Epidermal melanocyte (primary cell): ENCODE measurements at regions not wholly inside any gene's neighbourhood (a gene's known extent, or its start where the extent isn't known, plus 50 kb on each side); places are given as distances from the start of the nearest gene placed in this dataset.
"Not testable (repeated sequence)": the region's sequence is repeated elsewhere in the genome, so short reads cannot be mapped to it uniquely, and the experiment has no call there.

Experiments
- DNase-seq: peaks from one replicate; pipeline ENCODE4 v3.0.0; 2011; ENCODE audit warnings: low spot score; ENCODE audit not compliant: insufficient read length

DNA sequence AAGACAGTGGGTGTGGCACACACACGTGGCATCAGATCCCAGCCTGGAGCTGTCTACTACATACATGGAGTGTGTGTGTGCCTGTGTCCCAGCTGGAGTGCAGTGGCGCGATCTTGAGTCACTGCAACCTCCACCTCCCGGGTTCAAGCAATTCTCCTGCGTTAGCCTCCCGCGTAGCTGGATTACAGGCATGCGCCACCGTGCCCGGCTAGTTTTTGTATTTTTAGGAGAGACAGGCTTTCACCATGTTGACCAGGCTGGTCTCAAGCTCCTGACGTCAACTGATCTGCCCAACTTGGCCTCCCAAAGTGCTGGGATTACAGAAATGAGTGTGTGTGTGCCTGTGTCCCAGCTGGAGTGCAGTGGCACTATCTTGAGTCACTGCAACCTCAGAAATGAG, 108.8 kb downstream of the IL12A start:
- DNase-seq, result no peak

DNA sequence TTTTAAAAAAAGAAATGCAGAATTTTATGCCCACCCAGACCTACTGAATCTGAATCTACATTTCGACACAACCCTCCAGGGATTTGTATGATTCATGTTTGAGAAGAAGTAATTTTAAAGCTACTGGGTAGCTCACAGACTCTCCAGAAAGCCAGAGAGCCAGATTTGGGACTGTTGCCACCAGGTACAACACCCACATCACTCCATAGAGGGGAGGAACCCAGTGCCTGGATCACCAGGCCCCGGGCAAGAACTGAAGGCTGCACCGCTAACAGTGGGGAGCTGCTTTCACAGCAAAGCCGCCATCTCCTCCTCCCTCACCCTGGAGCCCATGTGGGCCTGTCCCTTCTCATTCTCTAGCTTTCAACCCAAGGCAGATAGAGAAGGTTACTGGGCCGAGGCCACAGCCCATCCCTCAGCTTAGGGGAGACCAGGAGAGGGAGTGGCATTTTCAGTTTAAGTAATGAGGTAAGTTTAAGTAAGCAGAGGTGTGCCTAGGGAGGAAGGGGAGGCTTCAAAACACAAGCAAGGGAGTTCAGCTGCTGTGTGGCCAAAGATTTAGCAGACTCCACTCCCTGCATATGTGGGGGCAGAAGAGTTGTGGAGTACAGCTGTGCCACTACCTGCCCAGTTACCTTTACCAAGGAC, 109.8 kb downstream of the IL12A start:
- DNase-seq, result no peak

DNA sequence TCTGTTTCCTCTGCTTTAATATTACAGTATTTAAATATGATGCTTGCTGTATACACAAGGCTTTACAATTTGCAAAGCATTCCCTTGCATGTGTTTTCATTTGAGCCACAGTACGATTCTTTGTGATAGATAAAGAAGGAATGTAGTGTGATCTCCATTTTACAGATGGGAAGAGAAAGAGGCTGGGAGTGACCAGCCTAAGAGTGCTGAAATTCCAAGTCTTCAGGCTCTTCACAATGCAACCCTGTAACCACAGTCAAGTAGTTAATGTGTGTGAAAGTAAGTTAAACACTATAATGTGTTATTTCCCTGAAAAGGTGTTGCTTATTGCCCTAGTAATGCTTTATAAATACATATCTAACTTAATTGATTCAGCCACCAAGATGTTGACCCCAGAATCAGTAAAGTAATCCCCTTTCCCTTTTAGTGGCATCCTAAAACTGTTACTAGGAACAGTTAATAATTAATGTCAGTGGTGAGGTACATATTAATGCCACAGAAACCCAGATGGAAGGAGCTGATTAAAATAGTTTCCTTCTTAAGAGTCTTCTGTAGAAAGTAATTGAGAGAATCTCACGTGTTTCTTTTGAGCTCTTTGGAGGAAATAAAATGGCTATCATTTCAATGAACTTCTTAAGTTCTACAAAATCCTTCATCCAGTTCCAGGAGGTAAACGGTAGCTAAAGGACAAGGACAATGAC, 110.4 kb downstream of the IL12A start:
- DNase-seq, result no peak

DNA sequence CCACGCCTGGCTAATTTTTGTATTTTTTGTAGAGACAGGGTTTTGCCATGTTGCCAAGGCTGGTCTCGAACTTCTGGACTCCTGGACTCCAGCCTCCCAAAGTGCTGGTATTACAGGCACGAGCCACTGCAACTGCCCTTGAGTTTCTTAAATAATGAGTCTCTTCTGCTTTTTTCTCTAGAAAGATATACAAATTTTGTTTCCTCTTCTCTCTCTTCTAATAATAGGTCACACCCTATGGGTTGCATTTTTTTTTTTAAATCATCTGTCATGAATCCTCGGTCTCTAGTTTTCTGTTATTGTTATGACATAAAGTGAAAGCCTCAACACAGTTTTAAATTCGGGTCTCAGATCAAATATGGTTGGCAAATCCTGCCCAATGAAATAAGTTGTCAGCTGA, 111.2 kb downstream of the IL12A start:
- no peak for DNase-seq

DNA sequence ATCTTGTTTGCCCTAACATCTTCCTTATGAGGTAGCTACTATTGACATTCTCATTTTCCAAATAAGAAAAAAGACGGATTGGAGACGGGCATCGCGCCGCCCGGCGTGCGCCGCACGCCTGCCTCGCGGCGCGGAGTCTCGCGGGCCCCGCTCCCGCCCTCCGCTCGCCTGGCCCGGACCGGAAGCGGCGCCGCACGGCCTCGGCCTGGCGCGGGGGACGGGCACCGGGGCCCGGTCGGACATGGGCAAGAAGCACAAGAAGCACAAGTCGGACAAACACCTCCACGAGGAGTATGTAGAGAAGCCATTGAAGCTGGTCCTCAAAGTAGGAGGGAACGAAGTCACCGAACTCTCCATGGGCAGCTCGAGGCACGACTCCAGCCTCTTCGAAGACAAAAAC, 112.0 kb downstream of the IL12A start:
- no peak for DNase-seq

DNA sequence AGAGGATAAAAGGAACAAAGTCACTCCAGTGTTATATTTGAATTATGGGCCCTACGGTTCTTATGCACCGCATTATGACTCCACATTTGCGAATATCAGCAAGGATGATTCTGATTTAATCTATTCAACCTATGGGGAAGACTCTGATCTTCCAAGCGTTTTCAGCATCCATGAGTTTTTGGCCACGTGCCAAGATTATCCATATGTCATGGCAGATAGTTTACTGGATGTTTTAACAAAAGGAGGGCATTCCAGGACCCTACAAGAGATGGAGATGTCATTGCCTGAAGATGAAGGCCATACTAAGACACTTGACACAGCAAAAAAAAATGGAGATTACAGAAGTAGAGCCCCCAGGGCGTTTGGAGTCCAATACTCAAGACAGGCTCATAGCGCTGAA, 113.4 kb downstream of the IL12A start:
- DNase-seq, result not testable (repeated sequence)

DNA sequence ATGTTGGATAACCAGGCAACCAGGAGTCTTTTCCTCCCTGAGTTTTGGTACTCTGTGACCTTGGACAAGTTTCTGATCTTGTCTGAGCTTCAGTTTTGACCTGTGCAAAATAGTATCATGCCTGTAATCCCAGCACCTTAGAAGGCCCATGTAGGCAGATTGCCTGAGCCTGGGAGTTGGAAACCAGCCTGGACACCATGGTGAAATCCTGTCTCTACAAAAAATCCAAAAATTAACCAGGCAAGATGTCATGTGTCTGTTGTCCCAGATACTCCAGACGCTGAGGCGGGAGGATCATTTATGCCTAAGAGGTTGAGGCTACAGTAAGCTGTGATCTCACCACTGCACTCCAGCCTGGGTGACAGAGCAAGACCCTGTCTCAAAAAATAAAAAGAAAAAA, 114.8 kb downstream of the IL12A start:
- no peak for DNase-seq

DNA sequence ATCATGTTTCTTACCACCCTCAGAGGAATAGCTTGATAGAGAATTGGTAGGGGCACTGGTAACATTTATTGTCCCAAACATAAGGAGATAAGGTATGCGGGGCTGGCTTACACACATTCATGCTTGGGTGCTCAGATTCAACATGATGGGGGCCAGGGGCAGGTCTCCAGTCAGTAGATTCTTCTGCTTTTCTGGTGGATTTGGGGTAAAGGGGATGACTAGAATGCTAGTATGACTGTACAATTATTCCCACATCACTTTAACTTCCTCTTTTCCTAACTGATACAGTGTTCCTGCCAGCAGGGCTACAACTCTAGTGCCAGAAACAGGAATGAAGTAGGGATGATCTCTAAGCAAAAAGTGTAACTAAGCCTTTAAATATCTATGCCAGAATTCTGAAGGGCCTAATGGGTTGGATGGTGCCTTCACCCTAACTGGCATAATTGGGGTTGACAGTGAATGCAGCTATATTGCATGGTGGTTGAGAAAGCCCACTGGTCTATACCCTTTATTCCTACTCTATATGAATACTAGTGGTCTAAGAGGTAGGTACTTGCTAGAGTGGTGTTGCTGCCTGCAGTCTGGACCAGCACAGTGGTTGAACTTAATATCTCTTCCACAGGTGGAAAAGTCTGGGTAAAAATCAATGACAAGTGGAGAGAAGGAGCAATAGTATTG, 117.4 kb downstream of the IL12A start:
- DNase-seq, result no peak

DNA sequence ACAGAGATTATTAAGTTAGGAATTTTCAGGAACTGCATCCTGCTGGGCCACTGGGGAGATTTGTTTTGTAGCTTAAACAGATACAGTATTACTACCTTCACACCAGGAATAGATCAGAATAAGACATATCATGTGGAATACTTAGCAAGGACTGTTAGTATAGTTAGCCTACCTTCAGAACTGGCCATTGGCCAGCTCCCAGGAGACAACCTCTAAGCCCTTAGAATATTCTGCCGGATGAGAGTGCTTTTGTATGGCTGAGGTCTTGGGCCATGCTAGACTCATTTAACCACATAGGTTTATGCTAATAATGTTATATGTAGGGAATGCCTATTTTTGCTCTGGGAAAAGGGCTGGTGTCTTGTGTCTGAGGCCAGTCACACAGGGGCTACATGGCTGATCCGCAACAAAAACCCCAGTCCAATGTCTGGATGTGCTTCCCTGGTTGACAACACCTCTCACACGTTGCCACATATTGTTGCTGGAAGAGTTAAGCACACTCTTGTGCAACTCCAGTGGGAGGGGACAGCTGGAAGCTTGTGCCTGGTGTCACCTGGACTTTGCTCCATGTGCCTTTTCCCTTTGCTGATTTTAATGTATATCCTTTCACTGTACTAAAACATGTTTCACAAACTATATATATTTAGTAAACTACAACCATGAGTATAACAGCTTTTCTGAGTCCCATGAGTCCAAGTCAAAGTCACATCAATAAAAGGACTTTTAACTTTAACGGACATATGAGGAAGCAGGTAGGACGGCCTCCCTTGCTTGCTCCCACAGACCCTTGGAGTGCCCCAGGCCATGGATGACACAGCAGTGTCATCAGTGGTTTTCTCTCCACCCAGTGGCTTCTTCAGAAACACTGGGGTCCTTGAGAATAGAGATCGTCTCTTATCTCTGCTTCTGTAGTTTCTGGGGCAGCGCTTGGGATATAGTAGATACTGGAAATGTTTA, 118.0 kb upstream of the C3orf80 start:
- DNase-seq, result no peak

DNA sequence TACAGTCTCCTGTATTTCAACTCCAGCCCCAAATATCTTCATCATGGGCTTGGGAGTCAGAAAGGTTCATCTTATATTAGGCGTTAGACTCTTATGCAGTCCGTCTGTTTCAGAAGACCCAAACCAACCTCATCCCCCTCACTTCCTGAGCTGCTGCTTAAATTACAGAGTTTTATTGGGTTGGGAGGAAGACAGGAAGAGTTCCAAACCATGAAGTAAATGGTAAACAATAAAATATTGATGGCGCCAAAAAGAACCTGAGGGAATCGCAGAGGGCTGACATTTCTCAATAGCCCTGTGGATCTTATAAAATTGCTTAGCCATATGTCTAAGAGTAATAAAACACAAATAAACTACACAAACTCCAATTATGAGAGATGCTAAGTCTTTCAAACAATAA, 116.9 kb upstream of the C3orf80 start:
- no peak for DNase-seq

DNA sequence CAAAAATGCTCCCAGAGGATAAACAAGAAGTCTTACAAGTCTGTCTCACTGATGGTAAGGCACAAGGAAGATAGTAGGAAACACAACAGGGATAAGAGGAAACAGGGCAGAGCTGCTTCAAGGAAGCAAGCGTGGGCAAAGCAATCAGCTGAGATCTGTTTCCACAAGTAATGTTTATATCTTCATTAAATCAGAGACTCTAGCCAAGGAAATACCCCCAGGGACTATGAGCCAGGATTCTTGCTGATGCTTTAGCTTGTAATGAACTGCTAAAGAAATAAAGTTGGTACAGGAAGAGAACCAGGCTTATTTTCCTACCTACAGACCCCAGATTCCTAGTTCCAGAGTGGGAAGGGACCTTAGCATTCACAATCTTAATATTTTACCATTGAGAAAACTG, 112.7 kb upstream of the C3orf80 start:
- DNase-seq, result no peak

DNA sequence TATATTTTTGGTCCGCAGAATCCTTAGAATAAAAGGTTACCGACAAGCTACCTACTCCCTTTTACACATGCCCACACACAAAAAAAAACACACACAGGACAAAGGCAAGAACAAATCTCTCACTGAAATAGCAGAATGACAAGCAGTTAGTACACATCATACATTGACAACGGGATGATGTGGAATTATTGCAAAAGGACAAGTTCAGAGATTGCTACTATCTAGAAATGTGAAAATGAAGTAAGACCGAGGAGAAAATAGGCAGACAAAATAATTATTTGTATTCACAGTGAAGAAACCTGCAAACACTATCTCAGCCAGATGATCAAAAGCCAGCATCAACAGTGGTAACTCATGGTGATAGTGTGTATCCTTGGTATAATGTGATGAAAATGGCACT, 112.2 kb upstream of the C3orf80 start:
- no peak for DNase-seq

DNA sequence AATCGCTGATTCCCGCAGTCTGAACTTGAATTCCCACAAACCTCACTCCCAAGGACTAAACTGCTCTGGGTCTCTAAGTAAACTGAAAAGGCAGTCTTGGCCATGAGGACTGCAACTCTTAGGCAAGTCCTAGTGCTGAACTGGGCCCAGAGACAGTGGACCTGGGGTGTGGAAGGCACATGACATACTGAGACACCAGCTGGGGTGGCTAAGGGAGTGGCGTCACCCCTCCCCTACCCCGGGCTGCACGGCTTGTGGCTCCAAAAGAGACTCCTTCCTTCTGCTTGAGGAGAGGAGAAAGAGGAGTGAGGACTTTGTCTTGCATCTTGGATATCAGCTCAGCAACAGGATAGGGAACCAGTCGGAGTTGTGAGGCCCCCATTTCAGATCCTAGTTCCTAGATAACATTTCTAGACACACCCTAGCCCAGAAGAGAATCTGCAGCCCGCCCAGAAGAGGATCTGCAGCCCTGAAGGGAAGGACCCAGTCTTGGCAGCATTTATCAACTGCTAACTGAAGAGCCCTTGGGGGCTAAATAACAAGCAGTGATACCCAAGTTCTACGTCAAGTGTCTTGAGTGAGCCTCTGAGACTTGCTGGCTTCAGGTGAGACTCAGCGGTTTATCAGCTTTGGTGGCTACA, 110.7 kb upstream of the C3orf80 start:
- DNase-seq, result no peak

DNA sequence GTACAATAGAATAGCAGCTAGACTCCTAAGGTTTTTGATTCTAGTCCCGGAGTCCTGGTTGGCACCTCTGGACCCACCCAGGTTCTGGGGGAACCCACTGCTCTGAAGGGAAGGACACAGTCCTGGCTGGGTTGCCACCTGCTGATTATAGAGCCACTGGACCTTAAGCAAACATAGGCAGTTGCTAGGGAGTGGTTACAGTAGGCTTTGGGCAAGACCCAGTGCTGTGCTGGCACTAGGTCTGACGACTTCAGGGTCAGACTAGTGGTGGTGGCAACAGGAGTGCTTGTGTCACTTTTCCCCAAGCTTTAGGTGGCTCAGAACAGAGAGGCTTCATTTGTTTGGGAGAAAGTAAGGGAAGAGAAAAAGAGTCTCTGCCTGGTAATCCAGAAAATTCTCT, 109.8 kb upstream of the C3orf80 start:
- DNase-seq, result no peak

DNA sequence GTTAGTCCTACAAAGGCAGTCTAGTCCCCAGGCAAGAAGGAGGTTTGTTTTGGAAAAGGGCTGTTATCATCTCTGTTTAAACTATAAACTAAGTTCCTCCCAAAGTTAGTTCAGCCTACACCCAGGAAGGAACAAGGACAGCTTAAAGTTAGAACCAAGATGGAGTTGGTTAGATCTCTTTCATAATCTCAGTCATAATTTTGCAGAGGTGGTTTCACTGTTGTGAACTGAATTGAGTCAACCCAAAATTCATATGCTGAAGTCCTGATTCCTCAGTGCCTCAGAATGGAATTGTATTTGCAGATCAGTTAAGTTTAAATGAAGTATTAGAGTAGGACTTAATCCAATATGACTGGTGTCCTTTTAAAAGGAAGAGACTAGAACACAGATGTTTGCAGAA, 101.0 kb upstream of the C3orf80 start:
- no peak for DNase-seq

DNA sequence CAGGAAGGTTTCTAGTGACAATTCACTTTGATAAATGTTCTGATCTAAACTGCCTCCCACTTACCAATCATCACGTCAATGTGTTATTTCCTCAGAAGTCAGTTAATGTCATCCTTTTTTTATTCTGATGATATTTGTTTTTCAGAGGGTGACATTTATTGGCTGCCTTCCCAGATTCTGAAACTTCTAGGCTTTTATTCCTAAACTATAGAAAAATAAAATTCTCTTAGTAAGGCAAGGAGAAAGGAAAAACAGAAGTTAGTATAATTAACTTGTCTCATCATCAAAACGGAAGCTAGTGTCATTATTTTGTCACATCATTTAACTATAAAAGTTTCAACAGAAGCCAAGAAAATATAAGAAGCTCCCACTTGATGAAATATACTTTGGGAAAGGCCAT, 100.0 kb upstream of the C3orf80 start:
- DNase-seq, result no peak

DNA sequence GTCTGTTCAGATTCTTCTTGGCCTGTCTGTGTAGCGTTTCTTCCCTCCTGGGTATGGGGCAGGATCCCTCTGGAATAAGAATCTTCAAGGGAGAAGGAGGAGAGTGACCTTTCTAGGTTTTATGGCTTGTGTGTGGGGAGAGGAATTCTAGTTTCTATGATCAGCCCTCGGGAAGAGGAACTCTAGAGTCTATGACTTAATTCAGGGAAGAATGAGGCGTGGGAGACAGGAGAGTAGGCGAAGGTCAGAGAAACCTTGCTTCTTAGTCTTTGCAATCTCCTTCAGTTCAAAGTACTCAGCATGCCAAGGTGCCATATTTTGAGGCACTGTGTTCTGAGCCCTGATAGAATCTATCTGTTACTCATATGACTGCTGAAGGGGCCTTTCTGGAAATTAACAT, 99.2 kb upstream of the C3orf80 start:
- DNase-seq, result no peak

DNA sequence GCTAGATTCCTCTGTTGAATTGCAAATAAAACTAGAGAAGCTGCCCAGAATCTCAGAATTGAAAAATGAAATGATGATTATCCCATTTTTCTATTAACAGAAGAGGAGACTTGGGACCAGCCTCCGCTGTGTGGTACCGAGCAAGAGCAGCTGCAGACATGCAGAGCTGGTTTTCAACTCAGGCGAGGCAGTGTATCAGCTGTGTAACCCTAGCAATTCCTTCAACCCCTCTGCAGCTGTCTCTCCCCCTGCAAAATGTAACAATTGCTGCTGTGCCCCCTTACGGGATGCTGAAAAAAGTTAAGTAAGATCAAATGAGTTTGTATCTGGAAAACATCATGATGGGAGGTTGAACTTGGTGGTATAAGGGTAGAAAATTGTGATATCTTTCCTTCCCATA, 98.5 kb upstream of the C3orf80 start:
- DNase-seq, result no peak

DNA sequence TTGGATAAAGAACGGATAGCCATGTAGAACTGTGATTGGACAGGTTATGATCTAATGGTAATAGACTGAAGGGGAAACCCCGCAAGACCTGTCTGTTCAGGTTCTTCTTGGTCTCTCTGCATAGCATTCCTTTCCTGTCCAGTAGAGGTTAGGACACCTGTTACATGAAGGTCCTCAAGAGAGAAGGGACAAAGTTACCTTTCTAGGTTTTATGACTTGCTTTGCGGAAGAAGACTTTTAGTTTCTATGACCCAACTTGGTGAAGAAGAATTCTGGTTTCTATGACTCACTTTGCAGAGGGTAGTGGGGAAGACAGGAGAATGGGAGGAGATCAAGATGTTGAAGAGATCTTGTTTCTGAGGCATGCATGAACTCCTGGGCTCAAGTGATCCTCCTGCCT, 97.9 kb upstream of the C3orf80 start:
- DNase-seq, result no peak

DNA sequence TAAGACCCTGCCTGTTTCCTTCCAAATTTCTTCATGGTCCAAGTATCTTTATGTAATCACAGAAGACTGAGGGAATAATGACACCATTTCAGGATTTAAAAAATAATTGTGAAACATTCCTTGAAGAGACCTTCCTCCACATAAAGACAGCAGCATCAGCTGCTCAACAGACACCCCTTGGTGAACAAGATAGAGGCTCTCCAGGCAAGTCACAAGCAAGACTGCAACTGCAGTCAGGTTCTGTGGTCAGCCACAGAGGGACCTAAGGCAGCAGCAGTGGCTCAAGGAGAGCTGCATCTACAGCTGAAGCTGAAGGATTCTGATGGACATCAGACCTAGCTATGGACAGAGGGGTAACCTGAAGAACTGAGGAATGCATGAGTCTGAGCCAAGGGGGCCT, 97.2 kb upstream of the C3orf80 start:
- DNase-seq, result no peak

DNA sequence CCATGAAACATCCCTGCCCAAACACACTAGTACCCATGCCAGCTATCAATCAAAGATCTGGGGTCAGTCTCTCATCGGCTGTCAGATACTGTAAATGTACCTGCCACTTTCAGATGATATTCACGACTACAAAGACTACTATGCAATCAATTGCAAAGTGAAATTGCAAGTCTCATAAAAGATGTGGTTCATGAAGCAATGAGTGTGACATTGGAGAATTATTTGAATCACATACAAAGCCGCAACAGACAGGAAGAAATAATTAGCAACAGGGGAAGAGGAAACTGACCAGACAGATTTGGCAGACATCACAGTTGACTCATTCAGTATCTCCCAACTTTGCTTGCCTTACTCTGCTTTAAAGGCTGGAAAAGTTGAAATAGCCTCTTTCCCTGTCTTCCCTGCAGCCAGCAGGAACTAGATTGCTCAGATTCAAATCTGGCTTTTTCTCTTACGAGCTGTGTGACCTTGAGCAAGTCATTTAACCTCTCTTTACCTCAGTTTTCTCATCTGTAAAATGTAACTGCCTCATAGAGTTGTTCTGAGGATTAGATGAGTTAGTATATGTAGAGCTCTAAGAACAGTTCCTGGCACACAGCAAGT, 95.7 kb upstream of the C3orf80 start:
- peak; percentile 31 for DNase-seq
